CD14-positive monocyte (primary cell): ENCODE measurements at regions not wholly inside any gene's neighbourhood (a gene's known extent, or its start where the extent isn't known, plus 50 kb on each side); places are given as distances from the start of the nearest gene placed in this dataset.

ENCODE experiments used
- DNase-seq, 3 donors: peaks; one replicate each; pipeline ENCODE4 v3.0.0-alpha.2; 2011 to 2022
- H2AFZ ChIP-seq: 2 replicates; pipeline ENCODE4 v1.6.0; 2012; ENCODE audit warnings: mild to moderate bottlenecking, low read depth, low read length, inconsistent platforms; ENCODE audit not compliant: insufficient read depth, poor library complexity, severe bottlenecking
- H3K27ac ChIP-seq, 2 donors: 1 replicate in 1 of 2; 2 replicates in 1 of 2; pipeline ENCODE4 v1.5.1; 2012 to 2013; ENCODE audit warnings: low read length in 2 of 2, control low read depth in 1 of 2, inconsistent platforms in 1 of 2, low read depth in 1 of 2, mild to moderate bottlenecking in 1 of 2
- H3K27me3 ChIP-seq, 2 donors: one replicate each; pipeline versions ENCODE4 v1.6.0 to v1.6.1; 2011 to 2013; ENCODE audit warnings: low read length in 2 of 2; ENCODE audit not compliant: control insufficient read depth in 2 of 2, insufficient read depth in 2 of 2
- H3K36me3 ChIP-seq, 2 donors: replicated peaks in 1 of 2; 1 replicate in 1 of 2; 2 replicates in 1 of 2; pipeline versions ENCODE4 v1.5.1 to v1.6.1; 2012 to 2013; ENCODE audit warnings: low read length in 2 of 2, control low read depth in 1 of 2, inconsistent platforms in 1 of 2, mild to moderate bottlenecking in 1 of 2; ENCODE audit not compliant: insufficient read depth in 2 of 2, control insufficient read depth in 1 of 2
- H3K4me1 ChIP-seq, 2 donors: 1 replicate in 1 of 2; 2 replicates in 1 of 2; pipeline versions ENCODE4 v1.5.1 to v1.6.1; 2012 to 2013; ENCODE audit warnings: low read length in 2 of 2, control low read depth in 1 of 2, inconsistent platforms in 1 of 2, mild to moderate bottlenecking in 1 of 2, moderate library complexity in 1 of 2; ENCODE audit not compliant: insufficient read depth in 2 of 2, control insufficient read depth in 1 of 2
- H3K4me2 ChIP-seq: replicated peaks from 2 replicates; pipeline ENCODE3; 2012; ENCODE audit warnings: low read length, moderate library complexity, mild to moderate bottlenecking; ENCODE audit not compliant: poor library complexity, severe bottlenecking; ENCODE audit errors: extremely low read depth
- H3K4me3 ChIP-seq, 3 experiments: fragments of 200-600 bp in 1 of 3; sonication (generic) in 1 of 3; replicated peaks in 1 of 3; 1 replicate in 2 of 3; 2 replicates in 1 of 3; pipeline ENCODE4 v1.5.1; 2011 to 2013; ENCODE audit warnings: low read length in 3 of 3, mild to moderate bottlenecking in 3 of 3, control low read depth in 2 of 3, low read depth in 2 of 3, inconsistent platforms in 1 of 3, moderate library complexity in 1 of 3
- H3K79me2 ChIP-seq: 2 replicates; pipeline ENCODE4 v1.6.0; 2012; ENCODE audit warnings: mild to moderate bottlenecking, control low read depth, inconsistent platforms, low read length, moderate library complexity; ENCODE audit not compliant: insufficient read depth
- H3K9ac ChIP-seq: 2 replicates; pipeline ENCODE4 v1.6.0; 2017; ENCODE audit warnings: low read length, mild to moderate bottlenecking; ENCODE audit not compliant: insufficient read depth, poor library complexity, severe bottlenecking
- H3K9me3 ChIP-seq, 2 donors: replicated peaks in 1 of 2; 1 replicate in 1 of 2; 2 replicates in 1 of 2; pipeline versions ENCODE4 v1.5.1 to v1.6.1; 2012 to 2013; ENCODE audit warnings: low read length in 2 of 2, control low read depth in 1 of 2; ENCODE audit not compliant: control insufficient read depth in 1 of 2, insufficient read depth in 1 of 2
- H4K20me1 ChIP-seq: 2 replicates; pipeline ENCODE4 v1.6.0; 2012; ENCODE audit warnings: mild to moderate bottlenecking, low read length, control low read depth, moderate library complexity; ENCODE audit not compliant: insufficient read depth
- H3K27ac Mint-ChIP-seq, 7 donors: one replicate each; pipeline ENCODE4 v1.8.0; 2020; ENCODE audit warnings: mild to moderate bottlenecking in 7 of 7, mixed read lengths in 7 of 7, moderate library complexity in 6 of 7, inconsistent platforms in 2 of 7
- H3K27me3 Mint-ChIP-seq, 3 donors: one replicate each; pipeline ENCODE4 v1.8.0; 2021 to 2022; ENCODE audit warnings: low read depth in 3 of 3, mild to moderate bottlenecking in 3 of 3, mixed read lengths in 3 of 3, moderate library complexity in 3 of 3, inconsistent platforms in 1 of 3
- H3K36me3 Mint-ChIP-seq, 2 donors: one replicate each; pipeline ENCODE4 v1.8.0; 2020; ENCODE audit warnings: mixed read lengths in 2 of 2, inconsistent platforms in 1 of 2, mild to moderate bottlenecking in 1 of 2
- H3K4me1 Mint-ChIP-seq: one replicate; pipeline ENCODE4 v1.8.0; 2020; ENCODE audit warnings: mild to moderate bottlenecking, mixed read lengths
- H3K4me3 Mint-ChIP-seq, 2 donors: one replicate each; pipeline ENCODE4 v1.8.0; 2020; ENCODE audit warnings: mild to moderate bottlenecking in 2 of 2, mixed read lengths in 2 of 2, moderate library complexity in 1 of 2
- H3K9me3 Mint-ChIP-seq, 7 donors: one replicate each; pipeline ENCODE4 v1.8.0; 2020 to 2022; ENCODE audit warnings: mixed read lengths in 7 of 7, mild to moderate bottlenecking in 6 of 7, moderate library complexity in 6 of 7, inconsistent platforms in 2 of 7
- CTCF ChIP-seq: fragments of 200-600 bp; IDR thresholded peaks from one replicate; pipeline ENCODE4 v1.8.0; 2022; ENCODE audit warnings: antibody characterized with exemption, mild to moderate bottlenecking
- WGBS: methylation state at CpG from one replicate; pipeline ENCODE4 v1.1.5; 2013; ENCODE audit warnings: missing lambda C conversion rate; ENCODE audit not compliant: insufficient coverage; 5-methylcytosine and 5-hydroxymethylcytosine counted together
- intact Hi-C, 2 donors: fragments of 100-400 bp; cut with micrococcal nuclease; formaldehyde crosslinking; loops; one replicate each; pipeline versions ENCODE4 v1.15.0 to v1.15.1; 2023

- intact Hi-C loops: no loop called here
Observed at GRCh38 chr1:219993554-219994433, 52.5 kb downstream of the EPRS1 start.

GRCh38 chr1:219991919-219992318 is 54.4 kb downstream of the EPRS1 start:
- Histone ChIP-seq H4K20me1 (no peaks in the 10 kb centered on the region), H3K4me2 (no peak overlapping the region), H2AFZ (no peak overlapping the region), H3K36me3 (peaks cover 45 to 72% of the 10 kb centered on the region in 2 donors), H3K27me3 (no peaks in the 10 kb centered on the region), H3K9ac (no peak overlapping the region), H3K79me2 (no peaks in the 10 kb centered on the region), H3K9me3 (no peaks in the 10 kb centered on the region), H3K27ac (no peak overlapping the region), H3K4me3 (no peak overlapping the region), H3K4me1 (no peaks in the 10 kb centered on the region)
- peak overlapping the region in 1 of 7 donors; percentile 7 for H3K27ac Mint-ChIP-seq
- DNase-seq: no peak
- intact Hi-C loops: no loop called here
- peaks cover 2% of the 10 kb centered on the region for H3K4me1 Mint-ChIP-seq
- TF ChIP-seq CTCF: no peak
- no peaks in the 10 kb centered on the region for H3K27me3 Mint-ChIP-seq
- peaks cover 50 to 62% of the 10 kb centered on the region in 2 donors for H3K36me3 Mint-ChIP-seq
- H3K9me3 Mint-ChIP-seq: no peaks in the 10 kb centered on the region
- H3K4me3 Mint-ChIP-seq: no peak overlapping the region
- no CpG with 5 or more reads among the region's 2 CpGs for WGBS

More at GRCh38 chr1:219993554-219994433, 52.5 kb downstream of the EPRS1 start:
- no peak overlapping the region for H3K4me3 ChIP-seq
- H3K4me1 Mint-ChIP-seq: no peaks in the 10 kb centered on the region
- H4K20me1 ChIP-seq: no peaks in the 10 kb centered on the region
- H3K36me3 Mint-ChIP-seq: peaks cover 51 to 61% of the 10 kb centered on the region in 2 donors
- no peak overlapping the region for H2AFZ ChIP-seq
- no peak overlapping the region for H3K27ac ChIP-seq
- no peaks in the 10 kb centered on the region for H3K27me3 Mint-ChIP-seq
- 87% methylated on average over 2 of the region's 9 CpGs for WGBS
- no peak for DNase-seq
- no peak overlapping the region for H3K4me2 ChIP-seq
- no peaks in the 10 kb centered on the region for H3K4me1 ChIP-seq
- H3K27me3 ChIP-seq: no peaks in the 10 kb centered on the region
- no peaks in the 10 kb centered on the region for H3K79me2 ChIP-seq
- no peak overlapping the region for H3K9ac ChIP-seq
- H3K4me3 Mint-ChIP-seq: no peak overlapping the region
- no peak for TF ChIP-seq CTCF
- H3K9me3 ChIP-seq: no peaks in the 10 kb centered on the region
- peak overlapping the region in 1 of 7 donors; percentile 71 for H3K27ac Mint-ChIP-seq
- peaks cover 48 to 72% of the 10 kb centered on the region in 2 donors for H3K36me3 ChIP-seq
- H3K9me3 Mint-ChIP-seq: no peaks in the 10 kb centered on the region
